ENCODE measurements at regions not wholly inside any gene's neighbourhood (a gene's known extent, or its start where the extent isn't known, plus 50 kb on each side); places are given as distances from the start of the nearest gene placed in this dataset.

DNA sequence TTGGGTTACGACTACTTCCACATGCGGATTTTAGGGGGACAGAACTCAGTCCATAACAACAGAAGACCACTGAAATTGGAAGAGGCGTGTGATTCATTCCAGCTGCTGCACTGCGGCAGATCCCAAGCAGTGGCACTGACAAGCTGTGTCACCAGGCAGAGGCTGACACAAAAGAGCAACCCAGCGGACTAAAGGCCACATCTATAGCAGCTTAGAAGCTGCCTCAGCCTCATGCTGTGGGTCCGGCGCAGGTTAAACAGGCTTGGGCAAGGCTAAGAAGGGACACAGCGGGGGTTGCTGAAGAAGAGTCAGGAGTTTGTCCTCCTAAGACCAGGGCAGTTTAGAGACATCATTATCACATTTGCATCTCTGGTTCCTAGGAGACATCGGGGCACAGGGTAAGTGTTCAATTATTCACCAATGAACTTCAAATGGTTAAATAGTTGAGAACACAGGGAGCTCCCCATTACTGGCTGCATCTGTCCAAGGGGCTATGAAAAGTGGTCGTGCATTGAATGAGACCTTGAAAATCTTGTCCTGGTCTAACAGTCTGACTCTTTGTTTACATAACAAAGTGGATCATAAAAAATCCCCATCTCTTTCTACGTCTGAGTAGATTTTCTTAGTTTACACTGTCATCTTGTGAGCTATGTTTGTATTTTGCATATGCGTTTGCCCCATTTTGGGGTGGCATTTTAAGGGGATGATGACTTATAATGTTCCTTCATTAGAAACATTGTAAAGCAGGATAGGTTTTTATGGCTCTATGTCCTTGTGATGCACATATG is 162.3 kb upstream of the TRIB2 start:
- TF ChIP-seq, protein P1, sequence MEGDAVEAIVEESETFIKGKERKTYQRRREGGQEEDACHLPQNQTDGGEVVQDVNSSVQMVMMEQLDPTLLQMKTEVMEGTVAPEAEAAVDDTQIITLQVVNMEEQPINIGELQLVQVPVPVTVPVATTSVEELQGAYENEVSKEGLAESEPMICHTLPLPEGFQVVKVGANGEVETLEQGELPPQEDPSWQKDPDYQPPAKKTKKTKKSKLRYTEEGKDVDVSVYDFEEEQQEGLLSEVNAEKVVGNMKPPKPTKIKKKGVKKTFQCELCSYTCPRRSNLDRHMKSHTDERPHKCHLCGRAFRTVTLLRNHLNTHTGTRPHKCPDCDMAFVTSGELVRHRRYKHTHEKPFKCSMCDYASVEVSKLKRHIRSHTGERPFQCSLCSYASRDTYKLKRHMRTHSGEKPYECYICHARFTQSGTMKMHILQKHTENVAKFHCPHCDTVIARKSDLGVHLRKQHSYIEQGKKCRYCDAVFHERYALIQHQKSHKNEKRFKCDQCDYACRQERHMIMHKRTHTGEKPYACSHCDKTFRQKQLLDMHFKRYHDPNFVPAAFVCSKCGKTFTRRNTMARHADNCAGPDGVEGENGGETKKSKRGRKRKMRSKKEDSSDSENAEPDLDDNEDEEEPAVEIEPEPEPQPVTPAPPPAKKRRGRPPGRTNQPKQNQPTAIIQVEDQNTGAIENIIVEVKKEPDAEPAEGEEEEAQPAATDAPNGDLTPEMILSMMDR (IDR thresholded peaks at IDR 0.05) = no peak
- TF ChIP-seq ZFX (IDR thresholded peaks at IDR 0.05; ENCODE audit: borderline replicate concordance) = no peak

All from 22Rv1 (cell line).